BE2C (cell line): ENCODE measurements at regions not wholly inside any gene's neighbourhood (a gene's known extent, or its start where the extent isn't known, plus 50 kb on each side); places are given as distances from the start of the nearest gene placed in this dataset.

Source experiments
- DNase-seq: peaks from one replicate; pipeline ENCODE4 v3.0.0-alpha.2; 2020
- H3K27me3 ChIP-seq: fragments of 250-450 bp; sonication (Bioruptor Pico); 2 replicates; pipeline ENCODE4 v1.5.1; 2020; ENCODE audit warnings: mild to moderate bottlenecking
- H3K36me3 ChIP-seq: fragments of 250-450 bp; sonication (Bioruptor Pico); 2 replicates; pipeline ENCODE4 v1.5.1; 2020; ENCODE audit warnings: mild to moderate bottlenecking
- H3K4me1 ChIP-seq: fragments of 250-450 bp; sonication (Bioruptor Pico); 2 replicates; pipeline ENCODE4 v1.5.1; 2020
- H3K4me3 ChIP-seq: 2 replicates; pipeline ENCODE4 v1.5.1; 2011; ENCODE audit warnings: low read depth, low read length
- H3K9me3 ChIP-seq: fragments of 250-450 bp; sonication (Bioruptor Pico); 2 replicates; pipeline ENCODE4 v1.5.1; 2020
- TF ChIP-seq, protein P1 (sequence below): IDR thresholded peaks from 2 replicates; pipeline ENCODE4 v1.5.1; 2012; ENCODE audit warnings: mild to moderate bottlenecking, low read depth, low read length

DNA sequence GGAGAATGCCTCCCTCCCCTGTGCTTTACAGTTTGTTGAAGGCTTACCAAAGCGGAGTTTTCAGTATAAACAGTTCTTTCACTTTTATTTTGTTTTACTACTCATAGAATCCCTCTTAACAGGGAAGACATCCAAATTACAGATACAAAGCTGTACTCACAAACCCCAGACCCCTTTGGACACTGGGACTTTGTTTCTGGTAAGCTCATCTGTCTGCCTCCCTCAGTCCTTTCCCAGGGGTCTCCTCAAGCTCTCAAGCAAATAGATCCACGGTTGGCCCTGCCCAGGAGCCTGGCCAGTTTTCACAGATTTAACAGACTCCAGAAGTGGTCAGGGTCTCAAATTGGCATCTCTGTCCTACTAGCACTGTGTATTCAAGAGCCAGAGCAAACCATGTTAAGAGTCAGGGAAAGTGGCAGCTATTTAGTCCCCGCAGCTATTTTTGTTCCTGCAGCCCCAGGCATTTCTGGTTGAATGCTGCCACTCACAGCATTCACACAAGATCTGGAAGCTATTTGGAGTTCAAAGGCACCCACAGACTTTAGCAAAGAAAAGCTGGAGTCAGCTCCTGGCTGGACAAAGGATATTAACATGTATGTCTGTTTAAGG is 54.2 kb downstream of the TMEM100 start:
- no peaks in the 10 kb centered on the region for H3K9me3 ChIP-seq
- H3K36me3 ChIP-seq, result no peaks in the 10 kb centered on the region
- no peaks in the 10 kb centered on the region for H3K27me3 ChIP-seq
- no peak overlapping the region for H3K4me3 ChIP-seq
- no peak for DNase-seq
- TF ChIP-seq, protein P1, sequence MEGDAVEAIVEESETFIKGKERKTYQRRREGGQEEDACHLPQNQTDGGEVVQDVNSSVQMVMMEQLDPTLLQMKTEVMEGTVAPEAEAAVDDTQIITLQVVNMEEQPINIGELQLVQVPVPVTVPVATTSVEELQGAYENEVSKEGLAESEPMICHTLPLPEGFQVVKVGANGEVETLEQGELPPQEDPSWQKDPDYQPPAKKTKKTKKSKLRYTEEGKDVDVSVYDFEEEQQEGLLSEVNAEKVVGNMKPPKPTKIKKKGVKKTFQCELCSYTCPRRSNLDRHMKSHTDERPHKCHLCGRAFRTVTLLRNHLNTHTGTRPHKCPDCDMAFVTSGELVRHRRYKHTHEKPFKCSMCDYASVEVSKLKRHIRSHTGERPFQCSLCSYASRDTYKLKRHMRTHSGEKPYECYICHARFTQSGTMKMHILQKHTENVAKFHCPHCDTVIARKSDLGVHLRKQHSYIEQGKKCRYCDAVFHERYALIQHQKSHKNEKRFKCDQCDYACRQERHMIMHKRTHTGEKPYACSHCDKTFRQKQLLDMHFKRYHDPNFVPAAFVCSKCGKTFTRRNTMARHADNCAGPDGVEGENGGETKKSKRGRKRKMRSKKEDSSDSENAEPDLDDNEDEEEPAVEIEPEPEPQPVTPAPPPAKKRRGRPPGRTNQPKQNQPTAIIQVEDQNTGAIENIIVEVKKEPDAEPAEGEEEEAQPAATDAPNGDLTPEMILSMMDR, result no peak
- 0 out of 2 replicates have a peak, but pooled peaks cover 2% of the 10 kb centered on the region for H3K4me1 ChIP-seq

- no peaks in the 10 kb centered on the region for H3K27me3 ChIP-seq
- H3K9me3 ChIP-seq, result no peaks in the 10 kb centered on the region
- no peak for DNase-seq
- H3K4me3 ChIP-seq, result no peak overlapping the region
- TF ChIP-seq, protein P1, result no peak
- H3K36me3 ChIP-seq, result no peaks in the 10 kb centered on the region
- 0 out of 2 replicates have a peak, but pooled peaks cover 2% of the 10 kb centered on the region for H3K4me1 ChIP-seq
Observed at GRCh38 chr17:55666806-55667205, 55.9 kb downstream of the TMEM100 start.

DNA sequence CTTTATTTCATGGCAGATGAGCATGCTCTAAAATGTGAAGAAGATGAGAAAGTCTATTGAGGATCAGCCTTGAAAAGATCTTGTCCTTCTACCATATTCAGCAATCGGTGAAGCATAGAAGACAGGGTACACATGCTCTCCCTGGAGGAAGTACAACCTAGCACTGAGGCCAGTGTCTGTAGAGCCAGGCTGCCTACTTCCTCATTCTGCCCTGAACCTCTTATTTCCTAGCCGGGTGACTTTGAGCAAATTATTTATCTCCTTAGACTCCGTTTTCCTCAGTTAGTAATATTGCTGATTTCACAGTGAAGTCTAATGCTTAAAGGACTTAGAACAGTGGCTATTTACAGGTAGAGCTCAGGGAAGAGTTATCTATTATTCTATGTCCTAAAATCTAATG is 58.4 kb downstream of the TMEM100 start:
- no peaks in the 10 kb centered on the region for H3K9me3 ChIP-seq
- H3K27me3 ChIP-seq, result no peaks in the 10 kb centered on the region
- H3K4me3 ChIP-seq, result no peak overlapping the region
- H3K4me1 ChIP-seq, result 0 out of 2 replicates have a peak, but pooled peaks cover 2% of the 10 kb centered on the region
- TF ChIP-seq, protein P1, result no peak
- no peak for DNase-seq
- H3K36me3 ChIP-seq, result no peaks in the 10 kb centered on the region

DNA sequence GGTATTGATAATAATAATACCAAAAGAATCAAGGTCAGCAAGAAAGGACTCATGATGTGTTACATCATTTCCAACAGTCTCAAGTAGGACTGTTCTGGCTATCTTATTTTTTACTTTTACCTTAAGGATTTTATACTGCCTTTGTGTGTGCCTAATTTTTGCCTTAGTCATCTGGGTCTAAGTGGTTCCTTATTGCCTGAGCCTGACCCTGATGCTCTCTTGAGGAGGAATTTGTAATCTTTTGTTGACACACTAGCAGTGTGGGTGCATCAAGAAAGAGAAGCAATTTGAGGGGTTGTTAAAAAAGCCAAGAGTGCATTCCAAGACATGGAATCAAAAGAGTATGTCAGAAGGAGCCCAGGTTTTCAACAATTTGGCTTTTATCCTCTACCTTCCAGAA is 59.3 kb downstream of the TMEM100 start:
- Histone ChIP-seq H3K9me3 (no peaks in the 10 kb centered on the region), H3K4me1 (0 out of 2 replicates have a peak, but pooled peaks cover 2% of the 10 kb centered on the region), H3K4me3 (no peak overlapping the region), H3K36me3 (no peaks in the 10 kb centered on the region), H3K27me3 (no peaks in the 10 kb centered on the region)
- TF ChIP-seq, protein P1, result no peak
- no peak for DNase-seq

DNA sequence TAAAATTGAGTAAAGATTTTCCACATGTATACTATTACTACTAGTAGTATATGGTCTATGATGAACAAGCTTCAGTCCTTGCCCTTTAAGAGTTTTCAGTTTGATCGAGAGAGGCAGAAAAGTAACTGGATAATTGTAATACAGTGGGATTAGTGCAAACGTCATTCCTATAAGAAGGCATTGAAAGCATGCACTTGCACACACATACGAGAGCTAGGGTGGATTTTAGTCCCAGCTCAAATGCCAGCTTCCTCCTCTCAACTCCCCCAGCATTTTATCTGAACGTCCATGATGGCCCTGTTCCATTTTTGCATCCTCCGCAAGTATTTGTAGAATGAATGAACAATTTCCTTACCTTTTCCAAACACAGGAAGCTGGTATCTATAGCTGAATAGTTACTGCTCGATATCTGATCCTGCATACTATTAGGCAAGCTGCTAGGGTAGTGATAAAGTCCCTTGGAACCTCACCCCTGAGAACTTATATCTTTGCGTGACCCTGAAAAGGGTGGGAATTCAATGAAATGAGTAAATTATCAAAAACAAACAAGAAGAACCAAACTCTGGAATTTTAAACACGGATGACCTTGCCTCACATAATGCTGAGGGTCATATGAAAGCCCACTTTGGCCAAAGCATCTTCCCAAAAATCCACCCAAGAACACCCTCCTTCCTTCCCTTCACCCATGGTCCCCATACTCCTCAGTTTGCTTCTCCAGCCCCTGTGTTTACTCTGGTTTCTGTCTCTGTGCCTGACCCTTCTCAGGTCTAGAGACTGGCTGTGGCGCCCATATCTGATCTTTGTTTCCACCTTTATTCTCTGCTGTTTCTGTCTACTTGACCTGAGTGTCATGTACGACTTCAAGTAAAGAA is 60.5 kb downstream of the TMEM100 start:
- TF ChIP-seq, protein P1, result no peak
- DNase-seq, result no peak
- H3K36me3 ChIP-seq, result no peaks in the 10 kb centered on the region
- no peak overlapping the region for H3K4me3 ChIP-seq
- 0 out of 2 replicates have a peak, but pooled peaks cover 2% of the 10 kb centered on the region for H3K4me1 ChIP-seq
- no peaks in the 10 kb centered on the region for H3K27me3 ChIP-seq
- no peaks in the 10 kb centered on the region for H3K9me3 ChIP-seq

GRCh38 chr17:55661256-55661758 is 61.4 kb downstream of the TMEM100 start:
- Histone ChIP-seq H3K36me3 (no peaks in the 10 kb centered on the region), H3K27me3 (no peaks in the 10 kb centered on the region), H3K4me3 (no peak overlapping the region), H3K9me3 (no peaks in the 10 kb centered on the region), H3K4me1 (peaks cover 3% of the 10 kb centered on the region)
- no peak for DNase-seq
- TF ChIP-seq, protein P1, result no peak
